Cardiac muscle cell (in vitro differentiated cells and primary cell): ENCODE measurements at regions not wholly inside any gene's neighbourhood (a gene's known extent, or its start where the extent isn't known, plus 50 kb on each side); places are given as distances from the start of the nearest gene placed in this dataset.
"Not testable (repeated sequence)": the region's sequence is repeated elsewhere in the genome, so short reads cannot be mapped to it uniquely, and the experiment has no call there.

Experiments used
- DNase-seq, 2 donors: peaks; one replicate each; pipeline versions ENCODE4 v3.0.0 to v3.0.0-alpha.2; 2010 to 2017; ENCODE audit warnings: low read depth in 1 of 2, low spot score in 1 of 2
- H3K27ac ChIP-seq: fragments of 200-600 bp; sonication (generic); 2 replicates; pipeline ENCODE4 v1.5.1; 2016
- H3K27me3 ChIP-seq: fragments of 200-600 bp; sonication (generic); 2 replicates; pipeline ENCODE4 v1.6.0; 2016; ENCODE audit warnings: control low read depth
- H3K36me3 ChIP-seq: fragments of 200-600 bp; sonication (generic); 2 replicates; pipeline ENCODE4 v1.5.1; 2016; ENCODE audit warnings: control low read depth
- H3K4me1 ChIP-seq: fragments of 200-600 bp; sonication (generic); 2 replicates; pipeline ENCODE4 v1.8.1; 2017; ENCODE audit warnings: low read depth, mild to moderate bottlenecking, mixed run types
- H3K4me3 ChIP-seq: fragments of 200-600 bp; sonication (generic); 2 replicates; pipeline ENCODE4 v1.5.1; 2016; ENCODE audit warnings: mild to moderate bottlenecking
- H3K9me3 ChIP-seq: fragments of 200-600 bp; sonication (generic); 2 replicates; pipeline ENCODE4 v1.5.1; 2017; ENCODE audit warnings: low read depth, mild to moderate bottlenecking, control low read depth
- CTCF ChIP-seq: IDR thresholded peaks from 2 replicates; pipeline ENCODE4 v1.5.1; 2012; ENCODE audit warnings: low read depth, mild to moderate bottlenecking, low read length

- no peaks in the 10 kb centered on the region for H3K27me3 ChIP-seq
- H3K4me3 ChIP-seq = no peak overlapping the region
- no peak for TF ChIP-seq CTCF
- no peaks in the 10 kb centered on the region for H3K9me3 ChIP-seq
- no peak for DNase-seq
- no peaks in the 10 kb centered on the region for H3K4me1 ChIP-seq
- H3K36me3 ChIP-seq = no peaks in the 10 kb centered on the region
- no peak overlapping the region for H3K27ac ChIP-seq
These were observed 434.2 kb upstream of the RGMB start for GRCh38 chr5:98339141-98339848.

GRCh38 chr5:98341038-98342032 lies 432.1 kb upstream of the RGMB start:
- H3K27ac ChIP-seq = no peak overlapping the region
- DNase-seq = peak in 1 of 2 donors; percentile 80
- no peak for TF ChIP-seq CTCF

GRCh38 chr5:98342958-98343660 lies 430.4 kb upstream of the RGMB start:
- H3K36me3 ChIP-seq, H3K9me3 ChIP-seq, H3K27me3 ChIP-seq, H3K4me1 ChIP-seq, H3K27ac ChIP-seq, DNase-seq, H3K4me3 ChIP-seq: not testable (repeated sequence)

More at GRCh38 chr5:98341038-98342032, 432.1 kb upstream of the RGMB start:
- no peaks in the 10 kb centered on the region for H3K9me3 ChIP-seq
- no peak overlapping the region for H3K4me3 ChIP-seq
- no peaks in the 10 kb centered on the region for H3K36me3 ChIP-seq
- no peaks in the 10 kb centered on the region for H3K27me3 ChIP-seq
- H3K4me1 ChIP-seq = no peaks in the 10 kb centered on the region

GRCh38 chr5:98349251-98349989 lies 424.0 kb upstream of the RGMB start:
- H3K9me3 ChIP-seq = no peaks in the 10 kb centered on the region
- no peak overlapping the region for H3K4me3 ChIP-seq
- peak; percentile 40 for TF ChIP-seq CTCF
- H3K36me3 ChIP-seq = no peaks in the 10 kb centered on the region
- peak in 1 of 2 donors; percentile 34 for DNase-seq
- H3K4me1 ChIP-seq = no peaks in the 10 kb centered on the region
- no peaks in the 10 kb centered on the region for H3K27me3 ChIP-seq
- no peak overlapping the region for H3K27ac ChIP-seq

- Histone ChIP-seq H3K4me3 (no peak overlapping the region), H3K9me3 (no peaks in the 10 kb centered on the region), H3K27me3 (no peaks in the 10 kb centered on the region), H3K27ac (no peak overlapping the region), H3K4me1 (no peaks in the 10 kb centered on the region), H3K36me3 (no peaks in the 10 kb centered on the region)
- TF ChIP-seq CTCF = no peak
- DNase-seq = no peak
These were observed 423.5 kb upstream of the RGMB start for GRCh38 chr5:98349990-98350365.
